CD4-positive, CD25-positive, alpha-beta regulatory T cell (primary cell): ENCODE measurements at regions not wholly inside any gene's neighbourhood (a gene's known extent, or its start where the extent isn't known, plus 50 kb on each side); places are given as distances from the start of the nearest gene placed in this dataset.

Source experiments
- ATAC-seq, 2 donors: fragments of 150-1000 bp; cut with Tn5 transposase; one replicate each; pipeline ENCODE4 v1.10.0; 2021; ENCODE audit warnings: low read depth in 2 of 2, moderate number of reproducible peaks in 2 of 2, moderate library complexity in 1 of 2
- DNase-seq, 3 donors: peaks; one replicate each; pipeline versions ENCODE4 v3.0.0 to v3.0.0-alpha.2; 2012 to 2022; ENCODE audit warnings: mixed read lengths in 1 of 3
- H3K27ac ChIP-seq: one replicate; pipeline ENCODE4 v1.7.0; 2013; ENCODE audit warnings: mild to moderate bottlenecking, low read length; ENCODE audit not compliant: insufficient read depth, poor library complexity, severe bottlenecking
- H3K27me3 ChIP-seq: one replicate; pipeline ENCODE4 v1.7.0; 2013; ENCODE audit warnings: low read length; ENCODE audit not compliant: control insufficient read depth, insufficient read depth
- H3K36me3 ChIP-seq: one replicate; pipeline ENCODE4 v1.7.0; 2013; ENCODE audit warnings: mild to moderate bottlenecking, low read length, moderate library complexity; ENCODE audit not compliant: control insufficient read depth, insufficient read depth
- H3K4me1 ChIP-seq: 2 replicates; pipeline ENCODE4 v1.7.0; 2013; ENCODE audit warnings: mild to moderate bottlenecking, low read length; ENCODE audit not compliant: insufficient read depth, control insufficient read depth, poor library complexity, severe bottlenecking
- H3K4me3 ChIP-seq: one replicate; pipeline ENCODE4 v1.7.0; 2013; ENCODE audit warnings: low read depth, mild to moderate bottlenecking, low read length, moderate library complexity
- H3K9me3 ChIP-seq, 2 experiments: 1 replicate in 1 of 2; 2 replicates in 1 of 2; pipeline ENCODE4 v1.7.0; 2013; ENCODE audit warnings: low read length in 2 of 2, mild to moderate bottlenecking in 1 of 2, moderate library complexity in 1 of 2; ENCODE audit not compliant: control insufficient read depth in 2 of 2
- H3K27ac Mint-ChIP-seq, 3 donors: one replicate each; pipeline ENCODE4 v1.8.0; 2020 to 2022; ENCODE audit warnings: mild to moderate bottlenecking in 3 of 3, mixed read lengths in 3 of 3, moderate library complexity in 2 of 3
- H3K27me3 Mint-ChIP-seq: one replicate; pipeline ENCODE4 v1.8.0; 2022; ENCODE audit warnings: mild to moderate bottlenecking, mixed read lengths
- H3K36me3 Mint-ChIP-seq: one replicate; pipeline ENCODE4 v1.8.0; 2020; ENCODE audit warnings: mixed read lengths
- H3K4me1 Mint-ChIP-seq, 4 donors: one replicate each; pipeline ENCODE4 v1.8.0; 2020 to 2022; ENCODE audit warnings: mixed read lengths in 4 of 4, mild to moderate bottlenecking in 1 of 4
- H3K4me3 Mint-ChIP-seq, 4 donors: one replicate each; pipeline ENCODE4 v1.8.0; 2020 to 2022; ENCODE audit warnings: mild to moderate bottlenecking in 4 of 4, mixed read lengths in 4 of 4, moderate library complexity in 3 of 4
- H3K9me3 Mint-ChIP-seq, 7 donors: one replicate each; pipeline ENCODE4 v1.8.0; 2020 to 2022; ENCODE audit warnings: mixed read lengths in 7 of 7, mild to moderate bottlenecking in 3 of 7, moderate library complexity in 2 of 7

DNA sequence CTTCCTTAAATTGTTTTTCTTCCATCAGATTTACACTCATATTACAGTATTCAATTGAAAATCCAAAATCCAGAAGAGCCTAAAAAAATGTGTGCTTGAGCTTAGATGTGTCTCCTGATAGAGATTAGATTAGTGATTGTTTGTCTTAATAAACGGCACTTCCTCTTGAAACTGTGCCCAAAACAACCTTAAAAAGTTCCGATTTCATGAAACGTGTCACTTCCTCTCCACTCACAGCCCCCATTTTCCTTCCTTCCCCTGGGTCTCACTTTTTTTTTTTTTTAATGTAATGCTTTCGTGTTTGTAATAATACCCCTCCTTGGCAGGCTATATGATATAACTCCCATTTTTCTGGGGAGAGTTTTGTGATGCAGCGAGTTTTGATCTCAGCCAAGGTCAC, 114.8 kb upstream of the ADO start:
- Mint-ChIP-seq H3K36me3 (no peaks in the 10 kb centered on the region), H3K27me3 (no peaks in the 10 kb centered on the region), H3K9me3 (peaks cover 1 to 11% (median 8%) of the 10 kb centered on the region in 7 donors), H3K4me3 (peak overlapping the region in 3 of 4 donors; percentile 10 to 73 (median 73)), H3K4me1 (peaks cover 16 to 44% (median 28%) of the 10 kb centered on the region in 4 donors), H3K27ac (peak overlapping the region in 2 of 3 donors; percentile 78 to 88)
- peak overlapping the region; percentile 64 for H3K4me3 ChIP-seq
- H3K9me3 ChIP-seq: no peaks in the 10 kb centered on the region
- H3K36me3 ChIP-seq: no peaks in the 10 kb centered on the region
- peaks cover 21% of the 10 kb centered on the region for H3K4me1 ChIP-seq
- DNase-seq: peak in 2 of 3 donors; percentile 12 to 26
- no peak overlapping the region for H3K27ac ChIP-seq
- no peaks in the 10 kb centered on the region for H3K27me3 ChIP-seq
- peak in 1 of 2 donors; percentile 32 for ATAC-seq

DNA sequence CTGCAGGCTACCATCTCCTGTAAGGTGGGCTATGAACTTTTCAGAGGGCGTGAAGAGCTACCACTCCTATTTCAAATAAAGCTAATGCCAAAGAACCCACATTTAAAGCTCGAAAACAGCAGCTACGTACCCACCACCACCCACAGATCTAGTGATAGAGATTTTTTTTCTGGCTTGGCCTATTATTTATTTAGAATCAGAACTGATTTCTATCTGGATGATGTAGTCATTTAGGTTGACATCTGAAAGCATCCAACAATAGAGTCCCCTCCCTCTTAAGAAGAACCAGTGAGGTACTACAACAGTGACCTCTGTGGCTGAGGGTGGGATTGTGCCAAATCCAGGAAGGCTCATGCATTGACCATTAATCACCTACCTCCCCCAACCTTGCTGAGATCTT, 113.8 kb upstream of the ADO start:
- no peaks in the 10 kb centered on the region for H3K27me3 Mint-ChIP-seq
- peaks cover 16 to 47% (median 30%) of the 10 kb centered on the region in 4 donors for H3K4me1 Mint-ChIP-seq
- H3K27ac Mint-ChIP-seq: peak overlapping the region; percentile 12 to 88 (median 78)
- Histone ChIP-seq H3K4me1 (peaks cover 21% of the 10 kb centered on the region), H3K27ac (no peak overlapping the region), H3K4me3 (peak overlapping the region; percentile 64), H3K9me3 (no peaks in the 10 kb centered on the region), H3K27me3 (no peaks in the 10 kb centered on the region), H3K36me3 (no peaks in the 10 kb centered on the region)
- peak overlapping the region in 3 of 4 donors; percentile 33 to 62 (median 46) for H3K4me3 Mint-ChIP-seq
- H3K36me3 Mint-ChIP-seq: no peaks in the 10 kb centered on the region
- ATAC-seq: peak in 1 of 2 donors; percentile 24
- DNase-seq: peak in 1 of 3 donors; percentile 5
- peaks cover 1 to 10% (median 8%) of the 10 kb centered on the region in 7 donors for H3K9me3 Mint-ChIP-seq

GRCh38 chr10:62691336-62691735, 113.2 kb upstream of the ADO start:
- Histone ChIP-seq H3K27ac (no peak overlapping the region), H3K27me3 (no peaks in the 10 kb centered on the region), H3K9me3 (no peaks in the 10 kb centered on the region), H3K36me3 (no peaks in the 10 kb centered on the region), H3K4me1 (peaks cover 21% of the 10 kb centered on the region), H3K4me3 (peak overlapping the region; percentile 52)
- ATAC-seq (no peak), DNase-seq (no peak)
- H3K27ac Mint-ChIP-seq: peak overlapping the region in 2 of 3 donors; percentile 72 to 78
- H3K4me3 Mint-ChIP-seq: peak overlapping the region in 3 of 4 donors; percentile 39 to 73 (median 66)
- H3K4me1 Mint-ChIP-seq: peaks cover 16 to 47% (median 30%) of the 10 kb centered on the region in 4 donors
- H3K27me3 Mint-ChIP-seq: no peaks in the 10 kb centered on the region
- H3K9me3 Mint-ChIP-seq: peaks cover 0 to 9% (median 3%) of the 10 kb centered on the region in 7 donors
- no peaks in the 10 kb centered on the region for H3K36me3 Mint-ChIP-seq

- Mint-ChIP-seq H3K27ac (peak overlapping the region in 1 of 3 donors; percentile 78), H3K9me3 (peaks cover 0 to 6% (median 0%) of the 10 kb centered on the region in 7 donors), H3K27me3 (peaks cover 4% of the 10 kb centered on the region), H3K4me1 (peaks cover 16 to 47% (median 30%) of the 10 kb centered on the region in 4 donors), H3K36me3 (no peaks in the 10 kb centered on the region), H3K4me3 (no peak overlapping the region)
- Histone ChIP-seq H3K4me1 (peaks cover 21% of the 10 kb centered on the region), H3K27ac (no peak overlapping the region), H3K27me3 (no peaks in the 10 kb centered on the region), H3K36me3 (no peaks in the 10 kb centered on the region), H3K4me3 (no peak overlapping the region), H3K9me3 (no peaks in the 10 kb centered on the region)
- no peak for ATAC-seq
- DNase-seq: no peak
Measured at GRCh38 chr10:62692085-62692484, 112.4 kb upstream of the ADO start.

DNA sequence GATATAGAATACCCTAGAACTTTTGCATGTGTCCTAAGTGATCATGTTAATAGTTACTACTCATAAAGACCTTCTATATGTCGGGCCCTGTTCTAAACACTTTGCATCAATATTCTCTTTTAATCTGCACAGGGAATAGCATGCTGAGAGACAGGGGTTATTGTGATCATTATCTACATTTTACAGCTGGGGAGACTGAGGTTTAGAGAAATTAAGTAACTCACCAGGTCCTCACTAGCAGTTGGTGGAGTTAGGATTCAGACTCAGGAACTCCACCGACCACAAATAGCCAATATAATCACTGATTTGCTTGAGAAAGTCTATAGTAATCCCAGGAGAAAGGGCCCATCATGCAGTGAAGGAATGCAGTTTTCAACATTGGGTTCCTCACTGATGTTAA, 111.2 kb upstream of the ADO start:
- Histone ChIP-seq H3K4me3 (no peak overlapping the region), H3K9me3 (peaks cover 1 to 2% of the 10 kb centered on the region in 2 experiments), H3K27ac (no peak overlapping the region), H3K4me1 (peaks cover 21% of the 10 kb centered on the region), H3K36me3 (no peaks in the 10 kb centered on the region), H3K27me3 (no peaks in the 10 kb centered on the region)
- no peak overlapping the region for H3K4me3 Mint-ChIP-seq
- peaks cover 0 to 7% (median under 1%) of the 10 kb centered on the region in 7 donors for H3K9me3 Mint-ChIP-seq
- peaks cover 4% of the 10 kb centered on the region for H3K27me3 Mint-ChIP-seq
- peaks cover 16 to 47% (median 30%) of the 10 kb centered on the region in 4 donors for H3K4me1 Mint-ChIP-seq
- DNase-seq (no peak), ATAC-seq (no peak)
- no peaks in the 10 kb centered on the region for H3K36me3 Mint-ChIP-seq
- H3K27ac Mint-ChIP-seq: no peak overlapping the region

DNA sequence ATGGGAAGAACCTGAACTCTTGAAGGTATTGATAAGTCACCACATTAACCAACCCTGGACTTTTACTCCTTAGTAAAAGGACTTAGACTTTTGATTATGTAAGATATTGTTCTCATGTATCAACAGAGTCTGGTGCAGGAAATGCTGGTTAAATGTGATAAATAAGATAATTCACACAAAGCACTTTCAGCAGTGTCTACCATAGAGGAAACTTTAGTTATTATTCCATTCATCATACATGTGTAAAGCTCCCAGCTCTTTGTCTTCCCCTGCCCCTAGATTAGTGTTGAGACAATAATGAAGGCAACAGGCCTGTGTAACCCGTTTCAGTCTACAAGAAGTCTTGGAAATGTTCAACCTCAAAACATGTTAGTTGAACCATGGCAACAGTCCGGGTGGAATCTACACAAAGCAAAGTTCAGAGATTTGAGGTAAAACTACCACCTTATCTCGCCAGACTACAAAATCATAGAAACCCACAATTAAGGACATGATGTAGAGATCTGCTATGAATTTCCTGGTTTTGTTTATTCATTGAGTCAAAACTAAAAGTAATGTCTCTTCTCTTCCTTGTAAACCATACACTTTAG, 109.9 kb upstream of the ADO start:
- H3K27ac ChIP-seq: no peak overlapping the region
- peaks cover 2% of the 10 kb centered on the region for H3K27me3 ChIP-seq
- peaks cover 13 to 14% of the 10 kb centered on the region in 2 experiments for H3K9me3 ChIP-seq
- DNase-seq (no peak), ATAC-seq (no peak)
- no peak overlapping the region for H3K4me3 ChIP-seq
- H3K4me1 ChIP-seq: peaks cover 16% of the 10 kb centered on the region
- H3K4me3 Mint-ChIP-seq: no peak overlapping the region
- H3K27ac Mint-ChIP-seq: no peak overlapping the region
- no peaks in the 10 kb centered on the region for H3K36me3 Mint-ChIP-seq
- no peaks in the 10 kb centered on the region for H3K36me3 ChIP-seq
- H3K9me3 Mint-ChIP-seq: peaks cover 3 to 15% (median 3%) of the 10 kb centered on the region in 7 donors
- H3K4me1 Mint-ChIP-seq: peaks cover 15 to 36% (median 21%) of the 10 kb centered on the region in 4 donors
- peaks cover 9% of the 10 kb centered on the region for H3K27me3 Mint-ChIP-seq

DNA sequence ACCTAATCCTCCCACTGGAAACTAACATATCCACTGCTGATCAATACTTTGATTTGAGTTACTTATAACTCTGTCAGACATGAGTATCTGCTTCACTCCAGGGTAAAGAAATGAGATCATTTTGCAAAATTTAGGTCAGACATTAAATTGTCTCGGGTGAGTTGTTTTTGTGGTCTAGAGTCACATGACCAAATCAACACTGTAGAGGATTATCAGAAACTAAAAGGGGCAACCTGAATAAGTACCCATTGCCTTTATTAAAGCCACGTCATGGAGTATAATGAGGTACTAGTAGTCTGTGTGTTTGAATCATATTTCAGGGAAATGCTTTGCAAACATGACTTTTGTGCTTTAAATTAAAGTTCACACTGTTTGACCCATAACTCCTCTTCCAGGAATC, 107.7 kb upstream of the ADO start:
- Mint-ChIP-seq H3K36me3 (no peaks in the 10 kb centered on the region), H3K27ac (no peak overlapping the region), H3K4me1 (peaks cover 0 to 15% (median 5%) of the 10 kb centered on the region in 4 donors), H3K9me3 (peaks cover 3 to 24% (median 8%) of the 10 kb centered on the region in 7 donors), H3K27me3 (peaks cover 13% of the 10 kb centered on the region), H3K4me3 (no peak overlapping the region)
- DNase-seq (no peak), ATAC-seq (no peak)
- Histone ChIP-seq H3K4me1 (no peaks in the 10 kb centered on the region), H3K9me3 (peaks cover 19 to 20% of the 10 kb centered on the region in 2 experiments), H3K4me3 (no peak overlapping the region), H3K27me3 (peaks cover 5% of the 10 kb centered on the region), H3K36me3 (no peaks in the 10 kb centered on the region), H3K27ac (no peak overlapping the region)

DNA sequence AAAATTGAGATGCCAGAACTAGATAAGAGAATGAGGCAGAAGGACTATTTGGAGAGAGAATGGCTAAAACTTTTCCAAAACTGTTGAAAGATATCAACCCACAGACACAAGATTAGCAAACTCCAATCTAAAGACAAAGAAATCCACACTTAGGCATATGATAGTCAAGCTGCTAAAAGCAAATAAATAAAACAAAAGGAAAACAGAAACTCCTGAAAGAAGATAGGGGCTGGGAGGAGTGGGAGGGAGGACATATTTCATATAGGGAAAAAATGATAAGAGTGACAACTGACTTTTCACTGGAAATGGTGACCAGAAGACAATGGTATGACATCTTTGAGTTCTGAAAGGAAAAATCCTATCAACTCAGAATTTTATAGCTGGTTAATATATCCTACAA, 105.4 kb upstream of the ADO start:
- Mint-ChIP-seq H3K4me1 (peaks cover 0 to 9% (median 5%) of the 10 kb centered on the region in 4 donors), H3K27ac (no peak overlapping the region), H3K27me3 (peaks cover 28% of the 10 kb centered on the region), H3K36me3 (no peaks in the 10 kb centered on the region), H3K4me3 (no peak overlapping the region), H3K9me3 (peaks cover 6 to 34% (median 11%) of the 10 kb centered on the region in 7 donors)
- H3K27ac ChIP-seq: no peak overlapping the region
- ATAC-seq: no peak
- no peaks in the 10 kb centered on the region for H3K4me1 ChIP-seq
- peaks cover 19 to 20% of the 10 kb centered on the region in 2 experiments for H3K9me3 ChIP-seq
- no peak overlapping the region for H3K4me3 ChIP-seq
- no peak for DNase-seq
- peaks cover 5% of the 10 kb centered on the region for H3K27me3 ChIP-seq
- no peaks in the 10 kb centered on the region for H3K36me3 ChIP-seq
